Gastrocnemius medialis (tissue), 4 donors: ENCODE measurements at regions not wholly inside any gene's neighbourhood (a gene's known extent, or its start where the extent isn't known, plus 50 kb on each side); places are given as distances from the start of the nearest gene placed in this dataset.

Source experiments
- POLR2A ChIP-seq, 2 donors: fragments of 450-650 bp; IDR thresholded peaks; one replicate each; pipeline ENCODE4 v1.6.1; 2017; ENCODE audit warnings: antibody characterized with exemption in 2 of 2, mild to moderate bottlenecking in 2 of 2, moderate library complexity in 2 of 2
- TF ChIP-seq, protein P1 (sequence below), 5 experiments: fragments of 450-650 bp in 3 of 5; fragments of 200-600 bp in 2 of 5; sonication (generic) in 2 of 5; IDR thresholded peaks in 4 of 5; conservative IDR thresholded peaks in 1 of 5; 1 replicate in 4 of 5; 2 replicates in 1 of 5; pipeline ENCODE4 v1.5.1; 2016 to 2019; ENCODE audit warnings: antibody characterized with exemption in 5 of 5, mild to moderate bottlenecking in 3 of 5, moderate library complexity in 3 of 5

DNA sequence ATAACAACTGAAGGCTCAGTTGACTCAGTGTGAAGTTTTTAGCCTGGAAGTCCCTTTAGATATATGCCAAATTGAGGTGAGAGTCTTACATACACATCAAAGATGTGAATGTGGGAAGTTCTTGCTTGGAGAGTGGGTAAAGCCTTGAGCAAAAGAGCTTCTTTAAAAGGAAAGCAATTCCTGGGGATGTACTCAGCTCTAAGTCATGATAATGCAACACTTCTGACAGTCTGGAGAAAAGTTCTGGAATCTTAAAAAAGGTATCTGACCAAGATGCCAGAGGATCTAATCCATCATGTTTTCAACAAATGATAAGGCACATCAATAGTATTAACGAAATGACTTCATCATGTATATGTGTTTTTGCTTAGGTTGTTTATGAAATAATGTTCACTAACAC, 351.2 kb downstream of the CDH19 start:
- TF ChIP-seq POLR2A (IDR thresholded peaks at IDR 0.05): no peak
- TF ChIP-seq, protein P1, sequence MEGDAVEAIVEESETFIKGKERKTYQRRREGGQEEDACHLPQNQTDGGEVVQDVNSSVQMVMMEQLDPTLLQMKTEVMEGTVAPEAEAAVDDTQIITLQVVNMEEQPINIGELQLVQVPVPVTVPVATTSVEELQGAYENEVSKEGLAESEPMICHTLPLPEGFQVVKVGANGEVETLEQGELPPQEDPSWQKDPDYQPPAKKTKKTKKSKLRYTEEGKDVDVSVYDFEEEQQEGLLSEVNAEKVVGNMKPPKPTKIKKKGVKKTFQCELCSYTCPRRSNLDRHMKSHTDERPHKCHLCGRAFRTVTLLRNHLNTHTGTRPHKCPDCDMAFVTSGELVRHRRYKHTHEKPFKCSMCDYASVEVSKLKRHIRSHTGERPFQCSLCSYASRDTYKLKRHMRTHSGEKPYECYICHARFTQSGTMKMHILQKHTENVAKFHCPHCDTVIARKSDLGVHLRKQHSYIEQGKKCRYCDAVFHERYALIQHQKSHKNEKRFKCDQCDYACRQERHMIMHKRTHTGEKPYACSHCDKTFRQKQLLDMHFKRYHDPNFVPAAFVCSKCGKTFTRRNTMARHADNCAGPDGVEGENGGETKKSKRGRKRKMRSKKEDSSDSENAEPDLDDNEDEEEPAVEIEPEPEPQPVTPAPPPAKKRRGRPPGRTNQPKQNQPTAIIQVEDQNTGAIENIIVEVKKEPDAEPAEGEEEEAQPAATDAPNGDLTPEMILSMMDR (IDR thresholded peaks at IDR 0.05 in 4 of 5, conservative IDR thresholded peaks at IDR 0.05 in 1 of 5): no peak
